DLD1 (cell line): ENCODE measurements at regions not wholly inside any gene's neighbourhood (a gene's known extent, or its start where the extent isn't known, plus 50 kb on each side); places are given as distances from the start of the nearest gene placed in this dataset.

Experiments used
- in situ Hi-C: cut with HindIII; loops from 2 replicates; pipeline ENCODE4 v1.10.0; 2017; ENCODE audit warnings: low sequenced_read_pairs

DNA sequence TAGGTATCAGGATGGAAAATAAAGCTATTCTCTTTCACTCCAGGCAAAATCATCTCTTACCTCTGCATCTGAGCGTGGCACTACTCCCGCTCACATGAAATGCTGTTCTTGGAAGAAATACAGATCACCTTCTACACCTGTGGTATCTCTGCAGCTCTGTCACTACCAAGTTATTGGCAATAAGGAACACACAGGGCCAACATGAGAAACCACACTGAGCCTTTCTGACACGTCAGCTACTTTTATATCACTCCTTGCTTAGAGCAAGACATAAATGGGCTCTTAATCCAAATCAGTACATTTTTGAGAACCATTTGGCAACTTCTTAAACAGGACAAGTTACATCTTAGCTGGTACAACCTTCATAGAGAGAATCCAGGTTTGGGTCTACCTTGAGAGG, 101.8 kb upstream of the GUCY1A1 start:
- in situ Hi-C loops, result no loop called here

DNA sequence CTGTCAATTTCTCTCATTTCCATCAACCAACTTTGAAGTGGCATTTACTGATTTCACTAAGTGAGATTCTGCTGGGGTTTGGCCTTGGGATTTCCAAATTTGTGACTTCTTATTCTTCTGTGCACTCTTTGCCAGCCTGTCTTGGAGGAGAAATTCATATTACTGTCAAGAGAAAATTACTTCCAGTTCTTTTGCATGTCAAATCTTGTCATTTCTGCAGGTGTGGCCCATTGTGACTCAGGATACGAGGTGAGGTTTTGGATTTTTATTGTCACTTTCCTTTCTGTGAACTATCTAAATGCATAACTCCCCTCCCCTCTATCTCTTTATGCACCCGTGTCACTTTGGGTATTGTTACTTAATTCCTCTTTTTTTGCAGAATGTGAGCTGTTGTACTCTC, 102.6 kb upstream of the GUCY1A1 start:
- in situ Hi-C loops, result no loop called here

DNA sequence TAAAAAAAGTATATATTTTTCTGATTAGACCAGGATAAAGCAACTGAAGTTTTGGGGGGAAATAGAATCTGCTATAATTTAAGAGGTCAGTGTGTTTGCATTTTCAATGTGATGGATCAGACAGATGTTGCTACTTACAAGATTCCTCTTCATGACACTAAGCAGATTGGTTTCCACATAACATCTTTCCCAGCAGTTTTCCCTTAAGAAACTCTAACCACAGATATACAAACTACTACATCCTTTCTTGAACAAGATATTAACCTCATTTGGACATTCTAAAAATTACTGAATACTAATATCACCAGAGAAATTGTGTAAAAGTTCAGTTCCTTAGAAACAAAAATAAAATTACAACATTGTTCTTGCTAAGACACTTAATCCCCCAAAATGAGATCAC, 106.7 kb upstream of the GUCY1A1 start:
- in situ Hi-C loops, result no loop called here

DNA sequence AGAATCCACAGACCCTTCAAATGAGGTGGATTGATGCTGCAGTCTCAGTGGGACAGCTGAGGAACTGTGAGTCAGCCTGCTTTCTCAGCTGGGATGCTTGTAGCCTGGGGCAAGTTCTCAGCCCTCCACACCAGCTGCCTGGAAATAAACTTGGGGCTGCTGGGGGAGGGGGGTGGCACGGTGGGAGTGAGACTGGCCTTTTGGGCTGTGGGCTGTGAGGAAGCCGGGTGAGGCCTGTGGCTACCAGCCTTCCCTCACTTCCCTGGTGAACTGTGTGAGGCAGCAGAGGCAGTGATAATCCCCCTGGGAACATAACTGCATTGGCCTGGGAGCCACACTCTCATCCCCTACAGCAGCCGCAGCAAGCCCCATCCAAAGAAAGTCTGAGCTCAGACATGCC, 114.5 kb upstream of the GUCY1A1 start:
- in situ Hi-C loops, result no loop called here

DNA sequence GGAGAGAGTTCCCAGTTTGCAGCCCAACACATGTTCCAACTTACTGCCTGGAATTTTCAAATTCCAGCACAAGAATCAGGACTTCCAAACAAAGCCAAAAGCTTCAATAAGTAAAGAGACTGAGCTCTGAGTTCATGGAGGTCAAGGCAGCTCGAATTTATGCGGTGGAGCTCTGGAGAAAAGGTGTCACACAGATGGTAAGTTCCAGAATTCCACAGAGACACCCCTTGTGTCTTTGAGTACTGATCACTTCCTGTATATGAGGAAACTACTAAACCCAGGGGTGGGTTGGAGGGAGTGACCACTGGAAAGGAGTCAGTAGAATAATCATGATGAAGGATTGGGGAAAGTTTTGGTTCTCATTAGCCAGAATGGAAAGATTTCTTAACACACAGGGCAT, 118.5 kb upstream of the GUCY1A1 start:
- in situ Hi-C loops, result no loop called here

DNA sequence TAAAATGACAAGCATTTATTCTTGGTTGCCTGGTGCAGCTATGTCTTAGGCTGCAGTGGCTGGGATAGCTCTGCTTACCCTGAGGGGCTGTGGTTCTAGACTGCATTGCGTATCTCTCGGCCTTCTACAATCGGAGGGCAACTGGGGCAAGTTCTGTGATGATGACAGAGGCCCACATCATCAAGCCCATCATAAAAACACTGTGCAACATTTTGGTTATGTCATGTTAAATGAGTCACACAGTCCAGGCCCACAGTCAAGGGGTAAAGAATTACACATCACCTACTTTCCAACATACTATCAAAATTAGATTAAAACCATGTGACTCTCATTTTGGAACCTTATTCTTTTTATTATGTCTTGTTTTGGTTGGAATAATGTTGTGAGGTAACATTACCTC, 120.2 kb upstream of the GUCY1A1 start:
- in situ Hi-C loops, result no loop called here

DNA sequence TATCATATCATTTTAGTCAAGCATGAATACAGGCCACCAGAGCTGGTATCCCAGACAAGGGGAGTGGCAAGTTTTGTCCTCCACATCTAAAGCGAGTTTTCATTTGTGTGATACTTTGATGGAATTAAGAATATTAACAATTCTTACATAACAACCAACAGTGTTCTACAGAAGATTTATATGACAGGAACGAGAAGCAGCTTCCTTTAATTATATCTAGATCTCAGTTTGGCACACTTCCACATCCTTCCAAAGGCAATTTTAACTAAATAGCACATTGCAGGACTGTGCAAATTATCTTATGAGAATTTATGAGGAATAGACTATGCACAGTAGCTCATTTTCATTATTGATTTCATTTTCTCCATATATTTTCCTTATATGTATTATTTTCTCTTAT, 121.2 kb upstream of the GUCY1A1 start:
- in situ Hi-C loops, result no loop called here

DNA sequence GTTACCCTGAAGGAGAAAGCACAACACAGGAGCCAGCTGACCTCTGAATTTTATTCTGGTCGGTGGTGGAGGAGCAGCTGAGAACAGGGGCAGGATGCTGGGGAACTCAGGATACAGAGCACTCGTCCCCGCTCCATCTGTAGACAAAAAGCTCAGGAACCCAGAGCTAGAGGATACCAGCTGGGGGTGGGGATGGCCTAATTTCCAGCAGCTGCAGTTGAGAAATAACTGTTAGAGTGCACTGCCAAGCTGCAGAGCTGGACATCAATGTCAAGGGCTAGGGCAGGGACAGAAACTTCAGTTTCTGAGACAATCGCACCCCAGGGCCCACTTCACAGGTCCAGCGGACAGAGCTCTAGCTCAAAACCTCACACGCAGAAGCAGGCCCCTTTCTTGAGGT, 122.1 kb upstream of the GUCY1A1 start:
- in situ Hi-C loops, result no loop called here

DNA sequence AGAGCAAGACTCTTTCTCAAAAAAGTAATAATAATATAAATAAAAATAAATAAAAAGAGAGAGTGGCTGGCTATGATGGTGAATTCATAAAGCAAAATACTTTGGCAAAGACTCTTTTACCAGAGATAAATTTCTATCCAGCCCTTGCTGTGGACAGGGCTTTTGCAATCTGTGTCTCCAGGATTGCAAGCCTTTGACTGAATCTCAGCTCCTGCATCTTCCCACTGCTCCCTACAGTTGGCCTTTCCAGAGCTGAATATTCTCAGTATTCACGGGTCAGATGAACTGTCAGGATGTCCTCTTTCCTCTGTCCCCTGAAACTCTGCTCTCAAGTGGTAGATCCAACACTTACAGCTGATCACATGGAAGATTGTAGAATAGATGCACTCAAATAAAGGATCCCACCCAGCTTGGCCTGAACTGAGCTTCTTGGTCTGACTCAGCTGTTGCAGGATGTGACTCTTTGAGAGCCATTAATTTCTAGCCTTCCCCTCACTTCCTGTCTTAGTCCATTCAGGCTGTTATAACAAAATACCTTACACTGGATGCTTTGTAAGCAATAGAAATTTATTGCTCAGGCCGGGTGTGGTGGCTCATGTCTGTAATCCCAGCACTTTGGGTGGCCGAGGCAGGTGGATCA, 123.4 kb upstream of the GUCY1A1 start:
- in situ Hi-C loops, result no loop called here

DNA sequence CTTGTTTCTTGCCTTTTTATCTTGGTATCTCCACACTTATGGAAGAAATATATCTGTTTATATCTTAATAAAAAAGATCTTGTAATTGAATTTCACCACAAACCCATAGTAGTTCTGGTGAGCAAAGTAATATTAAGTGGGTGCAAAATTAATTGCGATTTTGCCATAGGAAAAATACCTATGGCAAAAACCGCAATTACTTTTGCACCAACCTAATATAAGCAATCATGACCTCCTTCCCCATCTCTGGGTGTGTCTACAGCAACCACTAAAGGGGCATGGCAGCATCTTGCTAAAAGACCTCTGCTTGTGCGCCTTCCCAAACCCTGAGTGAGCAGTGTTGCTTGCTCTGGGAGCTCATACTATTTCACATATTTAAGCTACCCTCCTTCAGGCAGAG, 124.2 kb upstream of the GUCY1A1 start:
- in situ Hi-C loops, result no loop called here

DNA sequence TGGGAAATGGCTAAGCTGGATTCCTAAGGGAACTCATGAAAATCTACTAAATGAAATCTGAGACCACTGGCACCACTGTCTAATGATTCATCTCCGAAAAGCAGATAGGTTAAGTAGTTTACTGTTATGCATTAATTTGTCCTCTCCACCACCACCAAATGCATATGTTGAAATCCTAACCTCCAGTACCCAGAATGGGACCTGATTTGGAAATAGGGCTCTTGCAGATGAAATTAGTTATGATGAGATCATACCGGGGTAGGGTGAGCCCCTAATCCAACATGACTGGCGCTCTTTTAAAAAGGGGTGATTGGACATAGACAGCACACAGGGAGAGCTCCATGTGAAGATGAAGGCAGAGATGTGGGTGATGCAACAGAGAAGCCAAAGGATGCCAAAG, 124.9 kb upstream of the GUCY1A1 start:
- in situ Hi-C loops, result no loop called here

DNA sequence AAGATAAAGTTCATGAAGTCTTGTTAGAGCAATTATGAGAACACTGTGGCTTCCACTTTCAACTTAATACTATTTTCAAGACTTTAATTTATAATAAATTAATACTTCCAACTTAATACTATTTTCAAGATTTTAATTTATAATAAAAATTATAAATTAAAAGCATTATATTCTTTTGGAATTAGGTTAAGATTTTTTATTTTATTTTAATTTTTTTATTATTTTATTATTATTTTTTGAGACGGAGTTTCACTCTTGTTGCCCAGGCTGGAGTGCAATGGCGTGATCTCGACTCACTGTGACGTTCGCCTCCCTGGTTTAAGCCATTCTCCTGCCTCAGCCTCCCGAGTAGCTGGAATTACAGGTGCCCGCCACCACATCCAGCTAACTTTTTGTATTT, 126.0 kb upstream of the GUCY1A1 start:
- in situ Hi-C loops, result no loop called here

DNA sequence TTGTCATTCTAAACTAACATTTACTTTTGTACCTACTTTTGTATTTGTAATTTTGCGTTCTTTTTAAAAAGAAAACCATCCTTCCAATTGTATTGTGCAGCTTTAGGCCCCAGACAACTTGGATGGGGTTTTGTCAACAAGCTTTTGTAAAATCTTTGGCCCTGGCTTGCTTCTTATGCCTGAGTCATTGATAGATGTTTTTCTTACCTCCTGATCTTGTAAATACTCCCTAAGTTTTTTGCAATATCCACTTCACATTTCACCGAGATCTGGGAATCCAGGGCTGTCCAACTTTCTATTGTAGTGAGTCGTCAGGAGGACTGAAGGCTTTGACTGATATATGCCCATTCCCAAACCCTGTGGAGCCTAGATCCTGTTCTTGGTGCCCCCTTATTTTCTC, 126.9 kb upstream of the GUCY1A1 start:
- in situ Hi-C loops, result no loop called here

DNA sequence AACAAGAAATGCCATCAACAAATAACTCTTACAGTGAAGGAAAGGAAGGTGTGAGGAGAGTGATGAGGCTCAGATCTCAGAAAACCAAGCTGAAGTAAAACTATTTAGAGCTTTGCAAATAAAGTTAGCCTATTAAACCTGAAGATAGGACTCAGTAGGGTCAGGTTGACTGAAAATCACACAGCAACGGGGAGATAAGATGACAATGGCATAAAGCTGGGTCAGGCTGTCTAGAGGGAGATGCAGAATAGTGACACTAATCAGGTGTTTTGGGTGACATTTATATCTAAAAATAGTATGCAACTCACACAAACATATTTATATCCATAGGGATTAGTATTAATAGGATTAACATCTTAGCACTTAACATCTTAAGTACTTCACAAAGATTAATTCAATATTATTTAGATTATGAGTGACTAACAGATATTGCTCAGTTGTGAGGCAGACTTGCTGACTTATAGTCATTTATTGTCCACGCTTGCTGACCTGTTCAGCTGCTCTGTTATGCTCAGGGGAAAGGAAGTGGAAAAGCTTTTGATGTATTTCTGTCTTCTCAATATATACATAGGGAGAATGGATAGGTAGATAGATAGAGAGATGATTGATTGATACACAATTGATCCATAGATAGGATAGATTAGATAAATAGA, 130.7 kb upstream of the GUCY1A1 start:
- in situ Hi-C loops, result no loop called here

DNA sequence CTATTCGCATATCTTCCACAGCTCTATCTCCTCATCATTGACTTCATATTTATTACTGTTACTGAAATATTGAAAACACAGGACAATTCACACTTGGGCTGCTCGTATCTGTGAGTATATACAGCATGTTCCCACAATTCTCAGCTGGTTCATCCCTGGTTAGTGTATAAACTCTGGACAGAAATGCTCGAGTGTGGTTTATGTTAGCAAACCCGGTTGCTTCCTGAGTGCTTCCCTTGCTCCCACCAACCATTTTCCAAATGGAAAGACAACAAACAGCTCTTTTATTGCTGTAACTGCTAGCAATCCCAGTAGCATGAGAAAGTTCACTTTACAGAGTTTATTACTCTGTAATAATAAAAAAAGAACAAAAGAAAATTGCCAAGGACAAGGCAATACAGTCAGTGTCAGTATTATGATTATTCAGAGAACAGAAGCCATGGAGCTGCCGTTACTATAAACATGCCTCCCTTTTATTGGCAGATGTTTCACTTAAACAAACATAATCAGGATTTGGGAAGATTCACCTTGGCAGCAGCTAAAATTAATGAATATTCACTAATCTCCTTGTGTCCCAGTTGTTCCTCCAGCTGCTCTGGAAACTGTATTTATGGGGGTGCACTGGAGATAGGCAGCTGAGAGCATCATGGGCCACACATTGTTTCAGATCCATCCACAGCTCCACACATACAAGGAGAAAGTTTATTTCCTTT, 134.1 kb upstream of the GUCY1A1 start:
- in situ Hi-C loops, result no loop called here

DNA sequence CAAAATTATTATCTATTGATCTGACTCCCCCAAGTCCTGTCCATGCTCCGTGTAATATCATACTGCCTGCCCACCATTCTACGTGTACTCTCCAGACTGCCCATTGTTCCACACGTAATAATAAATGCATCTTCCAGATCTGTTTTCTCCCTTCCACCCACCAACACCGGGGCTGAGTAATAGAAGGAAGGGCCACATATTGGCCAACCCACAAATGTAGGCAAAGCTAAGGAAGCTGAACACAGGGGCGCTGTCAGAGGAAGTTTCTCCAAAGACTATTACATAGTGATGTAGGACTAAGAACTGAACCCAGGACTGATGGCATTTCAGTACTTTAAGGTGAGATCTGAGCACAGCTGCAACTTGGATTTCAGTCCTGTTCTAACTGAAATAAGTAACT, 135.8 kb upstream of the GUCY1A1 start:
- in situ Hi-C loops, result no loop called here

DNA sequence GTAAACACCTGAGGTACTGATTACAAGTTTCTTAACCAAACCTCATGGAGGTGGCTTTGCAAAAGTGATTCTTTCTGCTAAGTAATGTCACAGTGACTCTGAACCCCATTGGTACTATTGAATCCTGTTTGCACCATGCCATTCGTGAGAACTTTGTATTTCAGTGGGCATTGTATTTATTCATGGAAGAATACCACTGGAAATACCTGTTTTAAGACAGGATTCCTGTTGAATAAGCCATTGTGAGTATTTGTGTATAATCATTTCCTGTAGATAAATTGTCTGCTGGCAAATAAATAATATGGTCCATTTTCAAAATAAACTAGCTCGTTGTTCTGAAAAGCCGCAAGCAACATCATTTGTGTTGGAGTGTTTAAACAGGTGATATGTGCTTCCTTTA, 136.4 kb upstream of the GUCY1A1 start:
- in situ Hi-C loops, result no loop called here

DNA sequence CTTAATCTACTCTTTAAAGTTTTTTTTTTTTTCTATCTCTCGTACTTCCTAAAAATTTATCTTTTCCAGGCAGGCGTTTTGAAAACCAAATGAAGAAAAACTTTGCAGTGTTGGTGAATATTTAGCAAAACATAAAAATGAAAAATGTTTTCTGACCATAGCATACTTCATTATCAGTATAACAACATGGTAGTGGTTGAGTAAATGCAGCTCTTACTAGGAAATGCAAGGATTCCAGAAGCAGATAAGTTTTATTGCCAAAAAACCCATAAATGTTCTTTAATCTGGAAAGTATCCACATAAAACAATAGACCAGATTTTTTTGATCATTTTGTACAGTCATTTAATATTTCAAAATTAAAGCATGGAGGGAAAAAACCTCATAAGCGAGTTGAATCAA, 136.9 kb upstream of the GUCY1A1 start:
- in situ Hi-C loops, result no loop called here

DNA sequence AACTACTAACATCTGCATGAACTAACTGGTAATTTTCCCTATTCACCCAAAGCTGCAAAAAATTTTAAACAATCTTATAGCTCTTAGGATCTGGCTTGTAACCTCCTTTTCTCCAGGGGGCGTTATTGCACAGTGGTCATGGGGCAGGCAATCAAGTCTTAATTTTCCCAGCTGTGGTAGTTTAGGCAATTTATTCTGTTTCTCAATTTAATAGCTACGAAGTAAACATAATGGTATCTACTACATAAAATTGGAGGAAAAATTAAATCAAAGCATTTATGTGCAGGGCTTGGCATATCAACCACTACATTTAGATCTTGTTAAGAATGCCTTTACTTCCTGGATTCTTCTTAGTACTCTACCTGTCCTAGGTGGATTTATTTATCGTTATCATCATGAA, 137.4 kb upstream of the GUCY1A1 start:
- in situ Hi-C loops, result no loop called here

DNA sequence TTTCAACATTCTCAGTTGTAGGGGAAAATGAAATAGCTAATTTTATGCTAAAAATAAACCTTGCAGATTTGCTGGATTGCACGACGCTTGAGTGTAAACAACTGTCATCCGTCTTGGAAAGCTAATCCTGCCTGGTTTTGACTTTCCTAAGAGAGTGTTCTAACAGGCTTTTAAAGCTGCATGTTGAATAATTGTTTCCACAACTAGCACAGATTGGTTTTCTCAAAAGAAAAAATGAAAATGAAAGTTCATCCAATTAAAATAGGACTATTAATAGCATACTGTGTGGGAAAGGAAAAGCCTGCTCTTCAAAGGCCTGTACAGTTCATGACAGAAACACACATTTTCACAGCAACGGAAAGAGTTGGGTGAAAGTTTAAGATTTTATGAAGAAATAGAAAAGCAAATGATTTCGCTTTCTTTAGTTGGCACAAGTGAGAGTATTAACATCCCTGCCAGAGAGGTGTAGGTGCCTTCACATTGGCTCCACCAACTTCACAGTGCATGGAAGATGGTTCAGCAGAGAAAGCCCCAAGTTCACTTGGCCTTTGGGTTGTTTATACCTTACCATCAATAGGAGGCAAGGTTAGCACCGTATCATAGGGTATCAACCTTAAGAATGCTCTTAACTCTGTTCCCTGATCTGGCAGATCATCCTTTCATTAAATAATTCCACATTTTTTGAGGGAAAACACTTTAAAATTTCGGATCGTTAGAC, 140.0 kb upstream of the GUCY1A1 start:
- in situ Hi-C loops, result no loop called here

DNA sequence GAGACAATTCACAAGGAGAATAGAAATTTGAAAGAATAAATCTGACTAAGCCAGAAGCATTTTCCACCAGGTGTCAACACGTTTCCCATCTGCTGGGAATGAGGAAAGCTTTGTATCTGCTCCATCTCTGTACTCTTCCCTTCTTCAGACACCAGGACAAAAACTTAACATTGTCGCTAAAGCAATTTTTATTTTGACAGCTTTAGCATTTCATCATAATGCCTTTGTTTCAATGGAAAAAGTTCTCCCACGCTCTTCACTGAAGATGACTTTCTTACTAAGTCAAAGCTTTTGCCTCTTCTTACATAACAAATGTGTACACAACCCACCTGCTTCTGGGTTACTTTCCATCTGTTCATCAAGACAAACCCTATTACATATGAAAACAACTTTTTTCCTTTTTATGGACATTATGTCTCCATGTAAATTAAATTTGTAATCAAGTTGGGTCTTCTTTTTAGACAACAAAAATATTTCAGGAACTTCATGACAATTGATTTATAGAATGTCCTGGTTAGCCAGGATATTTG, 141.7 kb upstream of the GUCY1A1 start:
- in situ Hi-C loops, result no loop called here

DNA sequence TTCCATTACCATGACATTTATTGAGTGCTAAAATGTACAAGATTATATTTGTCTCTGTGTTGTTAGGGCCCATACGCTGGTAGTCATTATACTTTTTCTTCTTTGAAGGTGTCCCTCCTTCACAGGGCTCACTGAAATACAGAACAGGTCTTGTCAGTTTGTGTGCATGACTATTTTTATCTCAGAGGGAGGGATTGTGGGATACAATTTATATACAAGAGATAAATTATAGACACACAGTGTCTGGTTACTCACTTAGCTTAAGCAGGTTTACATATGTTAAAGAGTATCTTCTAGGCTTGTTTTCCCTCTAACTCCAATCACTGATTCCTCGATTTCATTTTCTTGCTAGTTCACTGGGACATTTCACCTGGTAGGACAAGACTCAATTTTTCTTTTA, 143.3 kb upstream of the GUCY1A1 start:
- in situ Hi-C loops, result no loop called here
